Memory B cell (primary cell): ENCODE measurements at regions not wholly inside any gene's neighbourhood (a gene's known extent, or its start where the extent isn't known, plus 50 kb on each side); places are given as distances from the start of the nearest gene placed in this dataset.
"Not testable (repeated sequence)": the region's sequence is repeated elsewhere in the genome, so short reads cannot be mapped to it uniquely, and the experiment has no call there.

ENCODE experiments used
- ATAC-seq: fragments of 150-1000 bp; cut with Tn5 transposase; 2 replicates; pipeline ENCODE4 v1.10.0; 2021; ENCODE audit warnings: low read depth, mild to moderate bottlenecking, moderate library complexity
- DNase-seq, 2 donors: peaks; one replicate each; pipeline ENCODE4 v3.0.0; 2022; ENCODE audit warnings: low spot score in 2 of 2
- H3K27ac Mint-ChIP-seq: one replicate; pipeline ENCODE4 v1.8.0; 2022; ENCODE audit warnings: mild to moderate bottlenecking, moderate library complexity, mixed read lengths
- H3K27me3 Mint-ChIP-seq: one replicate; pipeline ENCODE4 v1.8.0; 2022; ENCODE audit warnings: mixed read lengths
- H3K36me3 Mint-ChIP-seq: one replicate; pipeline ENCODE4 v1.8.0; 2022; ENCODE audit warnings: mild to moderate bottlenecking, mixed read lengths
- H3K4me1 Mint-ChIP-seq: one replicate; pipeline ENCODE4 v1.8.0; 2022; ENCODE audit warnings: mixed read lengths
- H3K4me3 Mint-ChIP-seq: one replicate; pipeline ENCODE4 v1.8.0; 2022; ENCODE audit warnings: mild to moderate bottlenecking, moderate library complexity, mixed read lengths
- H3K9me3 Mint-ChIP-seq: one replicate; pipeline ENCODE4 v1.8.0; 2022; ENCODE audit warnings: mixed read lengths

DNA sequence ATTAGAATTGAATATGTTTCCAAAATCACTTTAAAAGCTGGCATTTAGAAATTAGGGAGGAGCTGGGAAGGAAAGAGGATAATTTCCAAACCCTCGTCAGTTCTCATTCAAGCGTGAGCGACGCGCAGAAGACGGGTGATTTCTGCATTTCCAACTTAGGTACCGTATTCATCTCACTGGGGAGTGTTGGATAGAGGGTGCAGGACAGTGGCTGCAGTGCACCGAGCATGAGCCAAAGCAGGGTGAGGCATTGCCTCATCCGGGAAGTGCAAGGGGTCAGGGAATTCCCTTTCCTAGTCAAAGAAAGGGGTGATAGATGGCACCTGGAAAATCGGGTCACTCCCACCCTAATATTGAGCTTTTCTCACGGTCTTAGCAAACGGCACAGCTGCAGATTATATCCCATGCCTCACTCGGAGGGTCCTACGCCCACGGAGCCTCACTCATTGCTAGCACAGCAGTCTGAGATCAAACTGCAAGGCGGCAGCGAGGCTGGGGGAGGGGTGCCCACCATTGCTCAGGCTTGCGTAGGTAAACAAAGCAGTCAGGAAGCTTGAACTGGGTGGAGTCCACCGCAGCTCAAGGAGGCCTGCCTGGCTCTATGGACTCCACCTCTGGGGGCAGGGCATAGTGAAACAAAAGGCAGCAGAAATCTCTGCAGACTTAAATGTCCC, 114.3 kb upstream of the BNIP2 start:
- not testable (repeated sequence) for H3K4me3 Mint-ChIP-seq, H3K4me1 Mint-ChIP-seq, H3K9me3 Mint-ChIP-seq, DNase-seq, H3K27ac Mint-ChIP-seq, H3K36me3 Mint-ChIP-seq, H3K27me3 Mint-ChIP-seq, ATAC-seq

DNA sequence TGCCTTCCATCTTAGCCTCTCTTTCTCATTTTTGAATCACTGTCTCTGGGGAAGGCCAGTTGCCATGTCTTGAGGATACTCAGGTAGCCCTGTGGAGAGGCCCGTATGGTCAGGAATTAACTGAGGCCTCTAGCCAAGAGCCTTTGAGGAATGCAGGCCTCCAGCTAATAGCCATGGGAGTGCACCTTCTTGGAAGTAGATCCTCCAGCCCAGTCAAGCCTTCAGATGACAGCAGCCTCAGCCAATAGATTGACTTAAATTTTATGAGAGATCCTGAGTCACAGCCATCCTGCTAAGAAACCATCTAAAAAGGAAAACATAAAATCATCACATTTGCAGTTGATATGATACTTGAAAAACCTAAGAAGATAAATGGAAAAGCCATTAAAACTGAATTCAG, 112.5 kb upstream of the BNIP2 start:
- Mint-ChIP-seq H3K4me1 (no peaks in the 10 kb centered on the region), H3K27ac (no peak overlapping the region), H3K36me3 (no peaks in the 10 kb centered on the region), H3K9me3 (peaks cover 1% of the 10 kb centered on the region), H3K4me3 (no peak overlapping the region), H3K27me3 (peaks cover 7% of the 10 kb centered on the region)
- no peak for ATAC-seq
- DNase-seq, result no peak

DNA sequence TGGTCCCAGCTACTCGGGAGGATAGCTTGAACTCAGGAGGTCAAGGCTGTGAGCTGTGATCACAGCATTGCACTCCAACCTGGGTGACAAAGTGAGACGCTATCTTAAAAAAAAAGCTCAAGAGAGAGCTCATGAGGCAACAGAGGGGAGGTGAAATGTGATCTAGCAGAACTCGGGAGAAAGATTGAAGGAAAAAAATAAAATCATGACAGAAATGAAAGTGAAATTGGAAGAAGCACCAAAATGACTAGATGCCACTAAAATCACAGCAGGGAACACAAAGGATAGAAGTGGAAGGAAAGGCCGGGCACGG, 109.4 kb upstream of the BNIP2 start:
- ATAC-seq, result no peak
- no peak for DNase-seq
- peaks cover 16% of the 10 kb centered on the region for H3K27me3 Mint-ChIP-seq
- no peak overlapping the region for H3K4me3 Mint-ChIP-seq
- no peaks in the 10 kb centered on the region for H3K4me1 Mint-ChIP-seq
- no peak overlapping the region for H3K27ac Mint-ChIP-seq
- no peaks in the 10 kb centered on the region for H3K9me3 Mint-ChIP-seq
- H3K36me3 Mint-ChIP-seq, result no peaks in the 10 kb centered on the region

DNA sequence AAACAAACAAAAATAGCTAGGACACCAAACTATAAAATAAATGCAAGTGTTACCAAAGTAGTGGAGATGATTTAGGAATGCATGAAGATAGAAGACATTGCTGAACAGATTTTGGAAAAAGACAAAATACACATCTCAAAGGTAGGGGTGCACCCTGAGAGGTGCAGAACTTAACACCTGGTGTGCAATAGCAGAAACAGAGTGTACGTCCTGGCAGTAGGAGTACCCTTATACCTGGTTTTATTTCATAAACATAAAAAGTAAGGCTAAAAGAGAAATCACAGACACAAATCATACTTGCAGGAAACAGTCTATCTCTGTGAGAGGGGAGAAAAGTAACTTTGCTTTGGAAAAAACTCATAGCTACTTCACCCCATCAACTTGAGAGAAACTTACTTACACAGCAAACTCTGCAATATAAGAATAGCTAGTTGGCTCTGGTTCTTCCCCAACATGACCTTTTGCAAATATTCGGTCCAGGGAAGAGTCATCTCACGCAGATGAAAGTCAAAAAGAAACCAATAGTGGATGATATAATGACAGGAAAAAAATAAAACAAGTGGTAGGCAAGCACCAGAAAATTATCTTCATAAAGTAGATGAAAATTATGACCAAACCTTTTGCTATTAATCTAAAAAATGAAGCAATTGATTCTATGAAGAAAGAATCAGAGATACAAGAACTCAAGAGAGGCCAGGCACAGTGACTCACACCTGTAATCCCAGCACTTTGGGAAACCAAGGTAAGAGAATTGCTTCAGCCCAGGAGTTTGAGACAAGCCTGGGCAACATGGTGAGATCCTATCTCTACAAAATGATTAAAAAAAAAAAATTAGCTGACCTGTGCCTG, 108.9 kb upstream of the BNIP2 start:
- H3K27me3 Mint-ChIP-seq, result peaks cover 16% of the 10 kb centered on the region
- no peaks in the 10 kb centered on the region for H3K36me3 Mint-ChIP-seq
- DNase-seq (no peak), ATAC-seq (no peak)
- H3K27ac Mint-ChIP-seq, result no peak overlapping the region
- H3K4me1 Mint-ChIP-seq, result no peaks in the 10 kb centered on the region
- H3K9me3 Mint-ChIP-seq, result no peaks in the 10 kb centered on the region
- H3K4me3 Mint-ChIP-seq, result no peak overlapping the region

DNA sequence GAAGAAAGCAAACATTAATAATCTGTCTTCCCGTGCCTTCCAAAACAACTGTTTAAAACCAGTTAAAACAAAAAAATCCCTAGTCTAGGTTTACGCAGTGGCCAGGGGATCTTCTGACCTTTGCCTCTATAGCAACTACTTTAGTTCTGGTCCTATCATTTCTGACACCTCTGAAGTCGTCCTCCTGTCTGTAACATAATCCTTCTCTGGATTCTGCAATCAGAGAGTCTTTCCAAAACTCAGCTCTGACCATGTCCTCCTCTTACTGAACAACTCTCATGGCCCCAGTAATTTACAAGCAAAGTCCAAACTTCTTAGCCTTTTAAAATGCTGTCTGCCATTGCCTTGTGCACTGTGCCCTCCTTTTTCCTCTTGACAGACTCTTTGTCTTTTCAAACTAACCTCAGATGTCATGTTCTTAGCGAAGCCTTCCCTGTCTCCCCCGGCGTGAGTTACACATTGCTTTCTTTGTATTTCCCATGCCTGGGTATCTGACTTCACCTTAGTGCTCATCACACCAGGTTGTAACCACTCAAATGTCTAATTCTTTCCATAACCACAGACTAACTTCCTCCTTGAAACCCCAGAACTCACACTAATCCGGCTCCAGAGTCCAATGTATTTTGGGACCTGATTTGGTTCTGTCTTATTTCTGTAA, 105.2 kb upstream of the BNIP2 start:
- Mint-ChIP-seq H3K27me3 (peaks cover 22% of the 10 kb centered on the region), H3K4me1 (no peaks in the 10 kb centered on the region), H3K27ac (no peak overlapping the region), H3K36me3 (peaks cover 2% of the 10 kb centered on the region), H3K9me3 (no peaks in the 10 kb centered on the region), H3K4me3 (no peak overlapping the region)
- DNase-seq, result no peak
- ATAC-seq, result no peak

DNA sequence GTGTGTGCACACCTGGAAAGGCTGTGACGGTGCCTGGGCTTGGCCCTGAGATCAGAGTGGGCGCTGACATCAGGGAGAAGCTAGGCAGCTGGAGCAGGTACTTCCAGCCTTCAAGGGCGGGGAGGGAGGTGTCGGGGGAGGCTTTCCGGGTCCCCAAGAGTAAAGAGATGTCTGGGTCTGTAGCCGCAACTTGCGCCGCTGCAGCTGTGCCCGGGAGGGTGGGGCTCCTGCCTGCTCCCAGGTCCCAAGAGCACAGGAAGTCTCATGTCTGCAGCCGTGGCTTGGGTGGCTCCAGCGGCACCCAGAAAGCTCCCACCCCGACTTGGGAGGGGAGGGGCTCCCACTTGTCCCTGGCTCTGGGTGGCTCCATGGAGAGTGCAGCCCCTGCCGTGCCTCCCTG, 103.2 kb upstream of the BNIP2 start:
- ATAC-seq (no peak), DNase-seq (no peak)
- H3K27ac Mint-ChIP-seq, result no peak overlapping the region
- peaks cover 17% of the 10 kb centered on the region for H3K27me3 Mint-ChIP-seq
- peaks cover 2% of the 10 kb centered on the region for H3K36me3 Mint-ChIP-seq
- no peak overlapping the region for H3K4me3 Mint-ChIP-seq
- no peaks in the 10 kb centered on the region for H3K4me1 Mint-ChIP-seq
- no peaks in the 10 kb centered on the region for H3K9me3 Mint-ChIP-seq

DNA sequence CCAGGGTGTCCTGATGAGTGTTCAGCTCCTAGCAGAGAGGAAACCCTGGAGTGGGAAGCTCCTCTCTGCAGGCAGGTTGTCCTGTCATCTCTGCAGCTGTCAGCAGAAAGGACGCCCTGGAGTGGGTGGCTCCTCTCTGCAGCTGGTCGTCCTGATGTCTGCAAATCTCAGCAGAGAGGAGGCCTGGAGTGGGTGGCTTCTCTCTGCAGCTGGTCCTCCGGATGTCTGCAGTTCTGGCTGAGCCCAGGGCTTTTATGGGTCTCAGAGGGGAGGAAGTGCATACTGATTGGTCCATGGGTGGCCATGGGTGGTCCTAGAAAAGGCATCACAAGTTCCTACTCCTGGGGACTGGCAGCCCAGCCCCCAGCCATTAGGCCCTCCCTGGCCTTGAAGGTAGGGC, 102.6 kb upstream of the BNIP2 start:
- Mint-ChIP-seq H3K4me3 (no peak overlapping the region), H3K27ac (no peak overlapping the region), H3K27me3 (peaks cover 18% of the 10 kb centered on the region), H3K36me3 (peaks cover 2% of the 10 kb centered on the region), H3K9me3 (no peaks in the 10 kb centered on the region), H3K4me1 (no peaks in the 10 kb centered on the region)
- no peak for DNase-seq
- ATAC-seq, result no peak

DNA sequence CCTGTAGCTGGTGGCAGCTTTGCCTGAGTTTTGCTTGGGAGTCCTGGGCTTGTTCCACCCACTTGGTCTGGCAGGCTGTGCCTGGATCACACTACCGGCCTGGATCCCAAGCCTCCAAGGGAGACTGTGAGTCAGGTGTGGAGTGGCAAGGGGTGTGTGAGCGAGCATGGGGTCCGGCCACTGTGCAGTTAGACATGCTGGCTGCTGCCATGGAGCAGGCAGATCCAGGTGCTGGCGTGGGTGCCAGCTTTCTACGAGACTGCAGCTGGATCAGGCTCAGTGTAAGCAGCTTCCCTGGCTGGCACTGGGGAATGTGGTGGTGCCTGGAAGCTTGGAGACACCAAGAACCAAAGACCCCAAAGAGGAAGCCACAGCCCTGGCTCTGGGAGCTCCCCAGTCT, 102.0 kb upstream of the BNIP2 start:
- H3K4me3 Mint-ChIP-seq, result no peak overlapping the region
- H3K9me3 Mint-ChIP-seq, result no peaks in the 10 kb centered on the region
- ATAC-seq (no peak), DNase-seq (no peak)
- H3K27ac Mint-ChIP-seq, result no peak overlapping the region
- H3K27me3 Mint-ChIP-seq, result peaks cover 16% of the 10 kb centered on the region
- peaks cover 2% of the 10 kb centered on the region for H3K36me3 Mint-ChIP-seq
- no peaks in the 10 kb centered on the region for H3K4me1 Mint-ChIP-seq

DNA sequence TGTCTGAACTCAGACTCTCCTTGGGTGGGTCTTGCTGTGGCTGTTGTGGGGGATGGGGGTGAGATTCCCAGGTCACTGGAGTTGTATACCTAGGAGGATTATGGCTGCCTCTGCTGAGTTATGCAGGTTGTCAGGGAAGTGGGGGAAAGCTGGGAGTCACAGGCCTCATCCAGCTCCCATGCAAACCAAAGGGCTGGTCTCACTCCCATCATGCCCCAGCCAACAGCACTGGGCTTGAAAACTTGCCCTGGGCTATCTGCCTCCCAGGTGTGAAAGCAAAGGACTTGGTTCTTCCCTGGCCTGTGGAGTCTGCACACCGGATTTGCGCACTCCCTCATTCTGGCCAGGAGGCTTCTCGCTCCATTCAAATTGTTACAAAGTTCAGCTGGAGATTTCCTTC, 97.3 kb upstream of the BNIP2 start:
- not testable (repeated sequence) for DNase-seq, H3K36me3 Mint-ChIP-seq, H3K27ac Mint-ChIP-seq, ATAC-seq, H3K9me3 Mint-ChIP-seq, H3K4me3 Mint-ChIP-seq, H3K4me1 Mint-ChIP-seq
- peaks cover 22% of the 10 kb centered on the region for H3K27me3 Mint-ChIP-seq

DNA sequence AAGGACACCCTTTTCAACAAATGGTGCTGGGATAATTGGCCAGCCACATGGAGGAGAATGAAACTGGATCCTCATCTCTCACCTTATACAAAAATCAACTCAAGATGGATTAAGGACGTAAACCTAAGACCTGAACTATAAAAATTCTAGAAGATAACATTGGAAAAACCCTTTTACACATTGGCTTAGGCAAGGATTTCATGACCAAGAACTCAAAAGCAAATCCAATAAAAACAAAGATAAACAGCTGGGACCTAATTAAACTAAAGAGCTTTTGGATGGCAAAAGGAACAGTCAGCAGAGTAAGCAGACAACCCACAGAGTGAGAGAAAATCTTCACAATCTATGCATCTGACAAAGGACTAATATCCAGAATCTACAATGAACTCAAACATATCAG, 96.9 kb upstream of the BNIP2 start:
- H3K4me3 Mint-ChIP-seq, H3K9me3 Mint-ChIP-seq, H3K36me3 Mint-ChIP-seq, DNase-seq, ATAC-seq, H3K4me1 Mint-ChIP-seq, H3K27ac Mint-ChIP-seq: not testable (repeated sequence)
- peaks cover 21% of the 10 kb centered on the region for H3K27me3 Mint-ChIP-seq

DNA sequence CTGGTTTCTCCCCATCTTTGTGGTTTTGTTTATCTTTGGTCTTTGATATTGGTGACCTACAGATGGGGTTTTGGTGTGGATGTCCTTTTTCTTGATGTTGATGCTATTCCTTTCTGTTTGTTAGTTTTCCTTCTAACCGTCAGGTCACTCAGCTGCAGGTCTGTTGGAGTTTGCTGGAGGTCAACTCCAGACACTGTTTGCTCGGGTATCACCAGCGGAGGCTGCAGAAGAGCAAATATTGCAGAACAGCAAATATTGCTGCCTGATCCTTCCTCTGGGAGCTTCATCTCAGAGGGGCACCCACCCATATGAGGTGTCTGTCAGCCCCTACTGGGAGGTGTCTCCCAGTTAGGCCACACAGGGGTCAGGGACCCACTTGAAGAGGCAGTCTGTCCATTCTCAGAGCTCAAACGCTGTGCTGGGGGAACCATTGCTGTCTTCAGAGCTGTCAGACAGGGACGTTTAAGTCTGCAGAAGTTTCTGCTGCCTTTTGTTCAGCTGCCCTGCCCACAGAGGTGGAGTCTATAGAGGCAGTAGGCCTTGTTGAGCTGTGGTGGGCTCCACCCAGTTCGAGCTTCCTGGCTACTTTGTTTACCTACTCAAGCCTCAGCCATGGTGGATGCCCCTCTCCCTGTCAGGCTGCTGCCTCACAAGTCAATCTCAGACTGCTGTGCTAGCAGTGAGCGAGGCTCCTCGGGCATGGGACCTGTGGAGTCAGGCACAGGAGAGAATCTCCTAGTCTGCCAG, 94.8 kb upstream of the BNIP2 start:
- not testable (repeated sequence) for H3K36me3 Mint-ChIP-seq, DNase-seq, H3K27ac Mint-ChIP-seq, H3K4me3 Mint-ChIP-seq, H3K4me1 Mint-ChIP-seq, ATAC-seq, H3K9me3 Mint-ChIP-seq
- H3K27me3 Mint-ChIP-seq, result peaks cover 17% of the 10 kb centered on the region

DNA sequence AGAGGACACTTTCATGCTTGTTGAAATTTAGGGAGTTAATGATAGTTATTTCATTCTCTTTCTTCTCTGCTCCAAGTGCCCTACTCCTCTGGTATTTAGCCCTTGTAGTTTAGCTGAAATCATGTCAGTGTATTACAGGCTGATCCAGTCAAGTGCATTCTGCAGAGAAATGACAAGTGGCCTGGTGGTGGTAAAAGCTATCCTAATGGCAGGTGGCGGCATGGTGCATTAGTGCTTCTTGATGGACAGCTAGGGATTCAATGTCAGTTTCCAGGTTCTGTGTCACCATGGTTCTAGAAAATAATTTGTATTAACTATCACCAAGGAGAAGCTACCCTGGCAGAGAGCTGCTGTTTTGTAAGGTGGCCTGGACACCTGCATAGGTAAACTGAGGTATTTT, 90.0 kb upstream of the BNIP2 start:
- Mint-ChIP-seq H3K27me3 (peaks cover 12% of the 10 kb centered on the region), H3K4me3 (no peak overlapping the region), H3K27ac (no peak overlapping the region), H3K9me3 (no peaks in the 10 kb centered on the region), H3K4me1 (no peaks in the 10 kb centered on the region), H3K36me3 (no peaks in the 10 kb centered on the region)
- ATAC-seq (no peak), DNase-seq (no peak)

DNA sequence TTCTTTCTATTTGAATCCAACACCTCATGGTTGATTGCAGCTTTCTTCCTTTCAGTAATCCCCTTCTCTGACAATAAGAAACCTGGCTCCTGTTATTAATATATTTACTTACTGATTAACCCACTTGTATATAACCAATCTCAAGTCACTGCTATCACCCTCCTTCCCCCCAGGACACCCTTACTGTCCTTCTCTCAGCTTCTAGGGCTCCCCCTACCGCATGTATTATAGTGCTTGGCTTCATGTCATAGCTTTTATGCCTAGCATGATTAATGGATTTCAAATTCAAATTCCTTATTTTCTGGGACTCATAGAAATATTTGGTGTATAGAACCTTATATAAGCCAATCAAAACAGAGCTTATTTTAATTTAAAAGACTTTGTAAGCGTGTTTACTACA, 75.7 kb upstream of the BNIP2 start:
- Mint-ChIP-seq H3K27ac (no peak overlapping the region), H3K4me1 (no peaks in the 10 kb centered on the region), H3K9me3 (no peaks in the 10 kb centered on the region), H3K4me3 (no peak overlapping the region), H3K27me3 (peaks cover 4% of the 10 kb centered on the region), H3K36me3 (no peaks in the 10 kb centered on the region)
- DNase-seq, result no peak
- no peak for ATAC-seq

DNA sequence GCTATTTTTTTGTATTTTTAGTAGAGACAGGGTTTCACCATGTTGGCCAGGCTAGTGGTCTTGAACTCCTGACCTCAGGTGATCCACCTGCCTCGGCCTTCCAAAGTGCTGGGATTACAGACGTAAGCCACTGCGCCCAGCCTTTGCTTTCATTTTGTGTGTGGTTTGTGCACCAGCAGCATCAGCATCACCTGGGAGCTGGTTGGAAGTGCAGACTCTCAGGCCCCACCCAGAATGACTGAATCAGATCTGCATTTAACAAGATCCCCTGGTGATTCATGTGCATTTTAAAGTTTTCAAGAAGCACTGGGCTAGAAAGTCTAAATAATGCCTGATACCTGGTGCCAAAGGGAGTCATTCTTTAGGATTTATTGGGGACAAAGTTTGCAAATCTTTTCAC, 73.4 kb upstream of the BNIP2 start:
- H3K4me3 Mint-ChIP-seq, result no peak overlapping the region
- no peak for ATAC-seq
- DNase-seq, result no peak
- H3K36me3 Mint-ChIP-seq, result no peaks in the 10 kb centered on the region
- no peaks in the 10 kb centered on the region for H3K4me1 Mint-ChIP-seq
- no peaks in the 10 kb centered on the region for H3K9me3 Mint-ChIP-seq
- H3K27me3 Mint-ChIP-seq, result peaks cover 7% of the 10 kb centered on the region
- H3K27ac Mint-ChIP-seq, result no peak overlapping the region
